GM23248 (cell line): ENCODE measurements at regions not wholly inside any gene's neighbourhood (a gene's known extent, or its start where the extent isn't known, plus 50 kb on each side); places are given as distances from the start of the nearest gene placed in this dataset.

ENCODE experiments used
- DNase-seq: peaks from one replicate; pipeline ENCODE4 v3.0.0-alpha.2; 2015
- H2AFZ ChIP-seq: fragments of 200-600 bp; sonication (generic); 2 replicates; pipeline ENCODE4 v1.6.1; 2016; ENCODE audit warnings: antibody characterized with exemption
- H3F3A ChIP-seq: fragments of 200-600 bp; sonication (generic); 2 replicates; pipeline ENCODE4 v1.6.1; 2016; ENCODE audit warnings: mild to moderate bottlenecking, antibody characterized with exemption, mixed run types; ENCODE audit not compliant: insufficient read depth
- H3K27ac ChIP-seq: fragments of 200-600 bp; sonication (generic); 2 replicates; pipeline ENCODE4 v1.5.1; 2016; ENCODE audit warnings: mild to moderate bottlenecking
- H3K27me3 ChIP-seq: fragments of 200-600 bp; sonication (generic); replicated peaks from 2 replicates; pipeline ENCODE4 v1.6.1; 2016; ENCODE audit warnings: mild to moderate bottlenecking; ENCODE audit not compliant: insufficient read depth
- H3K36me3 ChIP-seq: fragments of 200-600 bp; sonication (generic); 2 replicates; pipeline ENCODE4 v1.6.1; 2016; ENCODE audit warnings: low read depth, mild to moderate bottlenecking
- H3K4me1 ChIP-seq: fragments of 200-600 bp; sonication (generic); 2 replicates; pipeline ENCODE4 v1.6.1; 2016; ENCODE audit warnings: mild to moderate bottlenecking; ENCODE audit not compliant: insufficient read depth
- H3K4me2 ChIP-seq: fragments of 200-600 bp; sonication (generic); one replicate; pipeline ENCODE4 v1.6.1; 2016; ENCODE audit warnings: mild to moderate bottlenecking; ENCODE audit not compliant: unreplicated experiment
- H3K4me3 ChIP-seq: fragments of 200-600 bp; sonication (generic); 2 replicates; pipeline ENCODE4 v1.5.1; 2016; ENCODE audit warnings: mild to moderate bottlenecking
- H3K79me2 ChIP-seq: fragments of 200-600 bp; sonication (generic); 2 replicates; pipeline ENCODE4 v1.6.1; 2016; ENCODE audit warnings: mild to moderate bottlenecking; ENCODE audit not compliant: insufficient read depth
- H3K9ac ChIP-seq: fragments of 200-600 bp; sonication (generic); 2 replicates; pipeline ENCODE4 v1.6.1; 2016; ENCODE audit warnings: mild to moderate bottlenecking
- H3K9me2 ChIP-seq: fragments of 200-600 bp; sonication (generic); 2 replicates; pipeline ENCODE4 v1.6.1; 2016; ENCODE audit warnings: mixed run types, mild to moderate bottlenecking, moderate library complexity; ENCODE audit not compliant: insufficient read depth
- H3K9me3 ChIP-seq: fragments of 200-600 bp; sonication (generic); one replicate; pipeline ENCODE4 v1.6.1; 2017; ENCODE audit warnings: low read depth
- H4K20me1 ChIP-seq: fragments of 200-600 bp; sonication (generic); 2 replicates; pipeline ENCODE4 v1.6.0; 2016; ENCODE audit not compliant: insufficient read depth
- EZH2 ChIP-seq: fragments of 200-600 bp; sonication (generic); IDR thresholded peaks from 2 replicates; pipeline ENCODE4 v1.6.1; 2018; ENCODE audit warnings: antibody characterized with exemption, mild to moderate bottlenecking; ENCODE audit not compliant: insufficient read depth, poor library complexity, severe bottlenecking
- EZH2phosphoT487 ChIP-seq: fragments of 200-600 bp; sonication (generic); IDR thresholded peaks from 2 replicates; pipeline ENCODE4 v1.6.1; 2018; ENCODE audit warnings: antibody characterized with exemption, moderate library complexity, mild to moderate bottlenecking, low read depth; ENCODE audit not compliant: insufficient read depth
- WGBS, 2 experiments: methylation state at CpG; one replicate each; pipeline ENCODE4 v1.1.6; 2015 to 2017; ENCODE audit warnings: low lambda C conversion rate in 2 of 2, low coverage in 1 of 2; ENCODE audit errors: missing lambda C conversion rate in 2 of 2; 5-methylcytosine and 5-hydroxymethylcytosine counted together
- in situ Hi-C: fragments of 300-500 bp; cut with MboI; formaldehyde crosslinking; loops from 2 replicates; pipeline ENCODE4 v1.15.0; 2020

- no peaks in the 10 kb centered on the region for H3K27me3 ChIP-seq
- DNase-seq = no peak
- 37 to 38% methylated on average over 6 of the region's 6 CpGs for WGBS, 2 experiments
- H3K27ac ChIP-seq = no peak overlapping the region
- no peaks in the 10 kb centered on the region for H3K9me2 ChIP-seq
- no peak overlapping the region for H3K4me3 ChIP-seq
- no peak overlapping the region for H3K9ac ChIP-seq
- no peaks in the 10 kb centered on the region for H3K36me3 ChIP-seq
- no peak overlapping the region for H3K4me2 ChIP-seq
- H3F3A ChIP-seq = no peaks in the 10 kb centered on the region
- H3K4me1 ChIP-seq = no peaks in the 10 kb centered on the region
- TF ChIP-seq EZH2phosphoT487 = no peak
- TF ChIP-seq EZH2 = no peak
- no peak overlapping the region for H2AFZ ChIP-seq
- in situ Hi-C loops = no loop called here
- H3K79me2 ChIP-seq = no peaks in the 10 kb centered on the region
- no peaks in the 10 kb centered on the region for H4K20me1 ChIP-seq
- no peaks in the 10 kb centered on the region for H3K9me3 ChIP-seq
These were observed 79.1 kb upstream of the MYCN start for GRCh38 chr2:15861172-15861822.

- no peak overlapping the region for H3K4me2 ChIP-seq
- no peak for TF ChIP-seq EZH2
- no peak for TF ChIP-seq EZH2phosphoT487
- no peak overlapping the region for H3K27ac ChIP-seq
- H3K9me2 ChIP-seq = no peaks in the 10 kb centered on the region
- no peak overlapping the region for H2AFZ ChIP-seq
- 37 to 54% methylated on average over 1 of the region's 1 CpG for WGBS, 2 experiments
- no peaks in the 10 kb centered on the region for H4K20me1 ChIP-seq
- H3K36me3 ChIP-seq = no peaks in the 10 kb centered on the region
- no peaks in the 10 kb centered on the region for H3K79me2 ChIP-seq
- H3K9ac ChIP-seq = no peak overlapping the region
- H3F3A ChIP-seq = no peaks in the 10 kb centered on the region
- no peak for DNase-seq
- H3K4me1 ChIP-seq = no peaks in the 10 kb centered on the region
- no peaks in the 10 kb centered on the region for H3K27me3 ChIP-seq
- in situ Hi-C loops = no loop called here
- no peak overlapping the region for H3K4me3 ChIP-seq
- H3K9me3 ChIP-seq = no peaks in the 10 kb centered on the region
These were observed 78.5 kb upstream of the MYCN start for GRCh38 chr2:15861898-15862297.

- Histone ChIP-seq H3K79me2 (no peaks in the 10 kb centered on the region), H3K9me2 (no peaks in the 10 kb centered on the region), H3K36me3 (no peaks in the 10 kb centered on the region), H3K4me1 (no peaks in the 10 kb centered on the region), H3K27me3 (no peaks in the 10 kb centered on the region), H3K9me3 (no peaks in the 10 kb centered on the region), H2AFZ (no peak overlapping the region), H3K27ac (no peak overlapping the region), H3K9ac (no peak overlapping the region), H3K4me2 (no peak overlapping the region), H4K20me1 (no peaks in the 10 kb centered on the region), H3F3A (no peaks in the 10 kb centered on the region), H3K4me3 (no peak overlapping the region)
- 4 to 15% methylated on average over 2 of the region's 2 CpGs for WGBS, 2 experiments
- DNase-seq = no peak
- in situ Hi-C loops = no loop called here
- TF ChIP-seq EZH2 = no peak
- no peak for TF ChIP-seq EZH2phosphoT487
These were observed 77.3 kb upstream of the MYCN start for GRCh38 chr2:15863089-15863488.

GRCh38 chr2:15863494-15864175 lies 76.7 kb upstream of the MYCN start:
- Histone ChIP-seq H3K4me2 (no peak overlapping the region), H3K27me3 (no peaks in the 10 kb centered on the region), H3K9me2 (no peaks in the 10 kb centered on the region), H4K20me1 (no peaks in the 10 kb centered on the region), H3F3A (no peaks in the 10 kb centered on the region), H3K4me1 (no peaks in the 10 kb centered on the region), H3K36me3 (no peaks in the 10 kb centered on the region), H3K4me3 (no peak overlapping the region), H3K9me3 (no peaks in the 10 kb centered on the region), H3K79me2 (no peaks in the 10 kb centered on the region), H3K27ac (no peak overlapping the region), H2AFZ (no peak overlapping the region), H3K9ac (no peak overlapping the region)
- no peak for TF ChIP-seq EZH2
- TF ChIP-seq EZH2phosphoT487 = no peak
- in situ Hi-C loops = no loop called here
- no peak for DNase-seq
- WGBS, 2 experiments = 25 to 36% methylated on average over 5 of the region's 5 CpGs
